Testis (tissue), 2 donors: ENCODE measurements at regions not wholly inside any gene's neighbourhood (a gene's known extent, or its start where the extent isn't known, plus 50 kb on each side); places are given as distances from the start of the nearest gene placed in this dataset.

ENCODE experiments used
- POLR2A ChIP-seq: fragments of 450-650 bp; IDR thresholded peaks from one replicate; pipeline ENCODE4 v1.6.1; 2017; ENCODE audit warnings: antibody characterized with exemption, mild to moderate bottlenecking, moderate library complexity
- TF ChIP-seq, protein P1 (sequence below), 3 experiments: fragments of 450-650 bp in 2 of 3; fragments of 200-600 bp in 1 of 3; sonication (generic) in 1 of 3; IDR thresholded peaks; one replicate each; pipeline ENCODE4 v1.5.1; 2016 to 2019; ENCODE audit warnings: antibody characterized with exemption in 3 of 3, mild to moderate bottlenecking in 2 of 3, moderate library complexity in 1 of 3

DNA sequence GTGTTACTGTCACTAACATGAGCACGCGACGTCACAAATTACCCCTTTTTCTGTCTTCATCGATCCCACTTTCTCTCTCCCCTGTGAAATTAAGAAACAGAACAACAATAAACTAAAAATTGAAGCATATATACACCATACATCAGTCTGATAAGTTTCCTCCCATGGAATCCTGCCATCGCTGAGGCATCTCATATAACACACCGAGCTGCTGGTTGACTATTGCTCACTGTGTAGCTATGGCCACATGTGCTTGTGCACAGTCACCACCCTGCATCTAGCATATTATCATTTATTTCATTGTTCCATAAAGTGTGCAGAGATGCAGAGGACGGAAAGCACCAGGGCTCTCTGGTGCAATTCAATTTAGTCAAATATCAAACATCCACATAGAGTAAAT, 777.9 kb upstream of the ARRDC4 start:
- TF ChIP-seq, protein P1, sequence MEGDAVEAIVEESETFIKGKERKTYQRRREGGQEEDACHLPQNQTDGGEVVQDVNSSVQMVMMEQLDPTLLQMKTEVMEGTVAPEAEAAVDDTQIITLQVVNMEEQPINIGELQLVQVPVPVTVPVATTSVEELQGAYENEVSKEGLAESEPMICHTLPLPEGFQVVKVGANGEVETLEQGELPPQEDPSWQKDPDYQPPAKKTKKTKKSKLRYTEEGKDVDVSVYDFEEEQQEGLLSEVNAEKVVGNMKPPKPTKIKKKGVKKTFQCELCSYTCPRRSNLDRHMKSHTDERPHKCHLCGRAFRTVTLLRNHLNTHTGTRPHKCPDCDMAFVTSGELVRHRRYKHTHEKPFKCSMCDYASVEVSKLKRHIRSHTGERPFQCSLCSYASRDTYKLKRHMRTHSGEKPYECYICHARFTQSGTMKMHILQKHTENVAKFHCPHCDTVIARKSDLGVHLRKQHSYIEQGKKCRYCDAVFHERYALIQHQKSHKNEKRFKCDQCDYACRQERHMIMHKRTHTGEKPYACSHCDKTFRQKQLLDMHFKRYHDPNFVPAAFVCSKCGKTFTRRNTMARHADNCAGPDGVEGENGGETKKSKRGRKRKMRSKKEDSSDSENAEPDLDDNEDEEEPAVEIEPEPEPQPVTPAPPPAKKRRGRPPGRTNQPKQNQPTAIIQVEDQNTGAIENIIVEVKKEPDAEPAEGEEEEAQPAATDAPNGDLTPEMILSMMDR (IDR thresholded peaks at IDR 0.05): no peak
- TF ChIP-seq POLR2A: no peak
